SK-N-SH (cell line): ENCODE measurements at regions not wholly inside any gene's neighbourhood (a gene's known extent, or its start where the extent isn't known, plus 50 kb on each side); places are given as distances from the start of the nearest gene placed in this dataset.

ENCODE experiments used
- CTCF ChIA-PET: fragments of 300-600, 350-600 bp; formaldehyde crosslinking; extraction: SDS; loops from one replicate; lab custom pipeline; 2021; lab: Yijun Ruan, JAX
- POLR2A ChIA-PET: fragments of 350-600 bp; sonication (Branson Sonifier 250); formaldehyde crosslinking; extraction: SDS; loops from one replicate; lab custom pipeline; 2020; ENCODE audit warnings: antibody characterized with exemption, inconsistent platforms; lab: Yijun Ruan, JAX
- DNase-seq: peaks from one replicate; pipeline ENCODE4 v3.0.0; 2012
- H2AFZ ChIP-seq: fragments of 200-600 bp; sonication (generic); 2 replicates; pipeline ENCODE4 v1.8.1; 2016; ENCODE audit warnings: antibody characterized with exemption, mild to moderate bottlenecking, low read depth
- H3F3A ChIP-seq: fragments of 200-600 bp; sonication (generic); replicated peaks from 2 replicates; pipeline ENCODE3; 2016; ENCODE audit warnings: antibody characterized with exemption, mild to moderate bottlenecking; ENCODE audit not compliant: insufficient read depth
- H3K27ac ChIP-seq, 2 experiments: fragments of 200-500 bp in 1 of 2; fragments of 200-600 bp in 1 of 2; sonication (Bioruptor generic) in 1 of 2; sonication (generic), shearing (Covaris generic) in 1 of 2; 2 replicates each; pipeline versions ENCODE4 v1.5.1 to v1.6.1; 2014 to 2016; ENCODE audit warnings: low read depth in 2 of 2, inconsistent platforms in 1 of 2, low read length in 1 of 2, mild to moderate bottlenecking in 1 of 2, mixed read lengths in 1 of 2
- H3K27me3 ChIP-seq: fragments of 200-600 bp; sonication (generic), shearing (Covaris generic); 2 replicates; pipeline ENCODE4 v1.6.1; 2016; ENCODE audit warnings: mixed run types; ENCODE audit not compliant: insufficient read depth
- H3K36me3 ChIP-seq, 2 experiments: fragments of 200-500 bp in 1 of 2; fragments of 200-600 bp in 1 of 2; sonication (Bioruptor generic) in 1 of 2; sonication (generic) in 1 of 2; replicated peaks in 1 of 2; 2 replicates each; pipeline versions ENCODE3 to v1.5.1; 2014 to 2016; ENCODE audit warnings: low read length in 1 of 2, mild to moderate bottlenecking in 1 of 2; ENCODE audit not compliant: insufficient read depth in 2 of 2, control insufficient read depth in 1 of 2
- H3K4me1 ChIP-seq, 2 experiments: fragments of 200-500 bp in 1 of 2; fragments of 200-600 bp in 1 of 2; sonication (Bioruptor generic) in 1 of 2; sonication (generic), shearing (Covaris generic) in 1 of 2; 2 replicates each; pipeline versions ENCODE4 v1.5.1 to v1.6.1; 2014 to 2016; ENCODE audit warnings: low read depth in 1 of 2, low read length in 1 of 2, mixed run types in 1 of 2; ENCODE audit not compliant: insufficient read depth in 2 of 2, control insufficient read depth in 1 of 2
- H3K4me2 ChIP-seq: fragments of 200-600 bp; sonication (generic), shearing (Covaris generic); 2 replicates; pipeline ENCODE4 v1.6.1; 2017; ENCODE audit warnings: mixed run types
- H3K4me3 ChIP-seq, 2 experiments: fragments of 200-500 bp in 1 of 2; fragments of 200-600 bp in 1 of 2; sonication (Bioruptor generic) in 1 of 2; sonication (generic), shearing (Covaris generic) in 1 of 2; 2 replicates each; pipeline versions ENCODE4 v1.5.1 to v1.8.1; 2014 to 2016; ENCODE audit warnings: low read depth in 2 of 2, inconsistent platforms in 1 of 2, low read length in 1 of 2, mild to moderate bottlenecking in 1 of 2, mixed read lengths in 1 of 2, moderate library complexity in 1 of 2
- H3K79me2 ChIP-seq: fragments of 200-600 bp; sonication (generic); 2 replicates; pipeline ENCODE4 v1.8.1; 2017; ENCODE audit warnings: mild to moderate bottlenecking; ENCODE audit not compliant: insufficient read depth
- H3K9ac ChIP-seq: fragments of 200-600 bp; sonication (generic); 2 replicates; pipeline ENCODE4 v1.6.1; 2017; ENCODE audit warnings: mixed run types
- H3K9me2 ChIP-seq: fragments of 200-600 bp; sonication (generic); 2 replicates; pipeline ENCODE4 v1.6.1; 2017; ENCODE audit warnings: mixed run types
- H3K9me3 ChIP-seq: fragments of 200-600 bp; sonication (generic); 2 replicates; pipeline ENCODE4 v1.6.1; 2017; ENCODE audit warnings: mixed run types, mild to moderate bottlenecking, moderate library complexity
- H4K20me1 ChIP-seq: fragments of 200-600 bp; sonication (generic); 2 replicates; pipeline ENCODE4 v1.6.1; 2017; ENCODE audit warnings: mild to moderate bottlenecking, mixed run types; ENCODE audit not compliant: insufficient read depth
- CHD2 ChIP-seq: fragments of 150-350 bp; IDR thresholded peaks from 2 replicates; pipeline ENCODE4 v1.6.1; 2018; ENCODE audit warnings: low read length; ENCODE audit not compliant: partially characterized antibody
- EZH2phosphoT487 ChIP-seq: fragments of 200-600 bp; sonication (generic); IDR thresholded peaks from 2 replicates; pipeline ENCODE4 v1.6.1; 2017; ENCODE audit warnings: low read depth, mixed run types, mild to moderate bottlenecking, antibody characterized with exemption, moderate library complexity, borderline replicate concordance
- FOXM1 ChIP-seq: IDR thresholded peaks from 2 replicates; pipeline ENCODE4 v1.4.0; 2012; ENCODE audit warnings: low read depth, mild to moderate bottlenecking
- GABPA ChIP-seq: IDR thresholded peaks from 2 replicates; pipeline ENCODE4 v1.4.0; 2012; ENCODE audit warnings: low read depth, mild to moderate bottlenecking
- JUND ChIP-seq: IDR thresholded peaks from 2 replicates; pipeline ENCODE4 v1.4.0; 2012
- MEF2A ChIP-seq: IDR thresholded peaks from 2 replicates; pipeline ENCODE4 v1.4.0; 2012; ENCODE audit warnings: low read depth, borderline replicate concordance
- NFIC ChIP-seq: IDR thresholded peaks from 2 replicates; pipeline ENCODE4 v1.4.0; 2012; ENCODE audit warnings: borderline replicate concordance
- POLR2AphosphoS5 ChIP-seq: IDR thresholded peaks from 2 replicates; pipeline ENCODE4 v1.6.1; 2012; ENCODE audit warnings: low read depth, low read length
- RCOR1 ChIP-seq: fragments of 150-350 bp; IDR thresholded peaks from 2 replicates; pipeline ENCODE4 v1.6.1; 2017; ENCODE audit warnings: antibody characterized with exemption, low read length
- SIN3A ChIP-seq: IDR thresholded peaks from 2 replicates; pipeline ENCODE4 v1.6.1; 2012; ENCODE audit warnings: low read depth, mild to moderate bottlenecking, low read length, moderate library complexity, borderline replicate concordance
- SMC3 ChIP-seq: IDR thresholded peaks from 2 replicates; pipeline ENCODE4 v1.6.1; 2012; ENCODE audit warnings: low read depth, low read length, improper control_type of control experiment
- TAF1 ChIP-seq: IDR thresholded peaks from 2 replicates; pipeline ENCODE4 v1.6.1; 2012; ENCODE audit warnings: low read depth, mild to moderate bottlenecking, low read length, moderate library complexity, borderline replicate concordance
- TCF12 ChIP-seq: IDR thresholded peaks from 2 replicates; pipeline ENCODE4 v1.4.0; 2012
- TEAD4 ChIP-seq: IDR thresholded peaks from 2 replicates; pipeline ENCODE4 v1.4.0; 2012; ENCODE audit warnings: mild to moderate bottlenecking, borderline replicate concordance; ENCODE audit not compliant: insufficient read depth
- WGBS: methylation state at CpG from one replicate; pipeline ENCODE4 v1.1.6; 2017; ENCODE audit warnings: low lambda C conversion rate; 5-methylcytosine and 5-hydroxymethylcytosine counted together
- TF ChIP-seq, protein P1 (sequence below): IDR thresholded peaks from 2 replicates; pipeline ENCODE4; 2012
- TF ChIP-seq, protein P2 (sequence below): IDR thresholded peaks from 2 replicates; pipeline ENCODE4 v1.4.0; 2012; ENCODE audit warnings: low read depth, borderline replicate concordance
- TF ChIP-seq, protein P3 (sequence below): fragments of 150-350 bp; IDR thresholded peaks from 2 replicates; pipeline ENCODE4 v1.6.1; 2017; ENCODE audit warnings: antibody characterized with exemption, low read length, low read depth, borderline replicate concordance
- TF ChIP-seq, protein P4 (sequence below): fragments of 150-350 bp; IDR thresholded peaks from 2 replicates; pipeline ENCODE4 v1.6.1; 2016; ENCODE audit warnings: mild to moderate bottlenecking, low read depth, low read length

DNA sequence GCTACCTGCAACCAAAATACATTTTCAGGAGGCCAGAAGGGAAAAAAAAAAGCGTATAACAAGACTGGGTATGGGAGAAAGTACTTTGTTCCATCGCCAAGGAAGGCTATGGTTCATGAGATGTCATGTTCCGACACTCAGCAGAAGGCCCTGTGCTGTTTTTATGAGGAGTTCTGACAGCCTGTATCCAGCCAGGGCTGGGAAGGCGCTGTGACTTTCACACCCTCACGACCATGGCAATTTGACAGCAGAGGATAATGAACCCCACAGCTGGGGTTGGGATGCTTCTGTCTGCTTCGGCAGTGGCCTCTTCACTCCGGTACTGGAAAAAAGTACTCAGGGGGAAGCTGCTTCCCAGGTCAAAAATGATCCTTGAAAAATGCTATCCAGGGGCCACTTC is 154.4 kb downstream of the PRELID2 start:
- TF ChIP-seq RCOR1 (no peak), POLR2AphosphoS5 (no peak), TCF12 (no peak), SIN3A (no peak), TEAD4 (no peak), MEF2A (no peak), CHD2 (no peak), SMC3 (no peak), GABPA (no peak), EZH2phosphoT487 (no peak), NFIC (no peak), JUND (no peak), FOXM1 (no peak), TAF1 (no peak)
- TF ChIP-seq, protein P1, sequence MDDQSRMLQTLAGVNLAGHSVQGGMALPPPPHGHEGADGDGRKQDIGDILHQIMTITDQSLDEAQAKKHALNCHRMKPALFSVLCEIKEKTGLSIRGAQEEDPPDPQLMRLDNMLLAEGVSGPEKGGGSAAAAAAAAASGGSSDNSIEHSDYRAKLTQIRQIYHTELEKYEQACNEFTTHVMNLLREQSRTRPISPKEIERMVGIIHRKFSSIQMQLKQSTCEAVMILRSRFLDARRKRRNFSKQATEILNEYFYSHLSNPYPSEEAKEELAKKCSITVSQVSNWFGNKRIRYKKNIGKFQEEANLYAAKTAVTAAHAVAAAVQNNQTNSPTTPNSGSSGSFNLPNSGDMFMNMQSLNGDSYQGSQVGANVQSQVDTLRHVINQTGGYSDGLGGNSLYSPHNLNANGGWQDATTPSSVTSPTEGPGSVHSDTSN = no peak
- TF ChIP-seq, protein P2, sequence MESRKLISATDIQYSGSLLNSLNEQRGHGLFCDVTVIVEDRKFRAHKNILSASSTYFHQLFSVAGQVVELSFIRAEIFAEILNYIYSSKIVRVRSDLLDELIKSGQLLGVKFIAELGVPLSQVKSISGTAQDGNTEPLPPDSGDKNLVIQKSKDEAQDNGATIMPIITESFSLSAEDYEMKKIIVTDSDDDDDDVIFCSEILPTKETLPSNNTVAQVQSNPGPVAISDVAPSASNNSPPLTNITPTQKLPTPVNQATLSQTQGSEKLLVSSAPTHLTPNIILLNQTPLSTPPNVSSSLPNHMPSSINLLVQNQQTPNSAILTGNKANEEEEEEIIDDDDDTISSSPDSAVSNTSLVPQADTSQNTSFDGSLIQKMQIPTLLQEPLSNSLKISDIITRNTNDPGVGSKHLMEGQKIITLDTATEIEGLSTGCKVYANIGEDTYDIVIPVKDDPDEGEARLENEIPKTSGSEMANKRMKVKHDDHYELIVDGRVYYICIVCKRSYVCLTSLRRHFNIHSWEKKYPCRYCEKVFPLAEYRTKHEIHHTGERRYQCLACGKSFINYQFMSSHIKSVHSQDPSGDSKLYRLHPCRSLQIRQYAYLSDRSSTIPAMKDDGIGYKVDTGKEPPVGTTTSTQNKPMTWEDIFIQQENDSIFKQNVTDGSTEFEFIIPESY = no peak
- TF ChIP-seq, protein P3, sequence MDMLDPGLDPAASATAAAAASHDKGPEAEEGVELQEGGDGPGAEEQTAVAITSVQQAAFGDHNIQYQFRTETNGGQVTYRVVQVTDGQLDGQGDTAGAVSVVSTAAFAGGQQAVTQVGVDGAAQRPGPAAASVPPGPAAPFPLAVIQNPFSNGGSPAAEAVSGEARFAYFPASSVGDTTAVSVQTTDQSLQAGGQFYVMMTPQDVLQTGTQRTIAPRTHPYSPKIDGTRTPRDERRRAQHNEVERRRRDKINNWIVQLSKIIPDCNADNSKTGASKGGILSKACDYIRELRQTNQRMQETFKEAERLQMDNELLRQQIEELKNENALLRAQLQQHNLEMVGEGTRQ = no peak
- TF ChIP-seq, protein P4, sequence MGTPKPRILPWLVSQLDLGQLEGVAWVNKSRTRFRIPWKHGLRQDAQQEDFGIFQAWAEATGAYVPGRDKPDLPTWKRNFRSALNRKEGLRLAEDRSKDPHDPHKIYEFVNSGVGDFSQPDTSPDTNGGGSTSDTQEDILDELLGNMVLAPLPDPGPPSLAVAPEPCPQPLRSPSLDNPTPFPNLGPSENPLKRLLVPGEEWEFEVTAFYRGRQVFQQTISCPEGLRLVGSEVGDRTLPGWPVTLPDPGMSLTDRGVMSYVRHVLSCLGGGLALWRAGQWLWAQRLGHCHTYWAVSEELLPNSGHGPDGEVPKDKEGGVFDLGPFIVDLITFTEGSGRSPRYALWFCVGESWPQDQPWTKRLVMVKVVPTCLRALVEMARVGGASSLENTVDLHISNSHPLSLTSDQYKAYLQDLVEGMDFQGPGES = no peak
- Histone ChIP-seq H3K9me2 (no peaks in the 10 kb centered on the region), H3K27me3 (no peaks in the 10 kb centered on the region), H3F3A (no peaks in the 10 kb centered on the region), H3K4me2 (no peak overlapping the region), H3K9me3 (no peaks in the 10 kb centered on the region), H3K9ac (no peak overlapping the region), H3K79me2 (no peaks in the 10 kb centered on the region), H3K4me1 (peaks cover 0 to 5% of the 10 kb centered on the region in 2 experiments; a peak in 2 of 4 replicates), H3K4me3 (no peak overlapping the region), H2AFZ (no peak overlapping the region), H4K20me1 (no peaks in the 10 kb centered on the region), H3K36me3 (no peaks in the 10 kb centered on the region), H3K27ac (no peak overlapping the region)
- WGBS = 85% methylated on average over 7 of the region's 7 CpGs
- DNase-seq = no peak
- POLR2A ChIA-PET = no interaction called here
- CTCF ChIA-PET = interaction anchor here (0.7 to 2.8 kb wide), 9 partner anchors 9 to 1806 kb away, joined by 3 to 13 read pairs (median 6); no protein-coding TSS in a partner anchor
